K562 (cell line): ENCODE measurements at regions not wholly inside any gene's neighbourhood (a gene's known extent, or its start where the extent isn't known, plus 50 kb on each side); places are given as distances from the start of the nearest gene placed in this dataset.

Experiments used
- ATAC-seq: fragments of 200-7000 bp; cut with Tn5 transposase; 3 replicates; pipeline ENCODE4 v1.9.1; 2020; ENCODE audit warnings: moderate library complexity
- BruUV-seq: library from RNA; stranded (reverse); fragments of 400-500 nt; replicated peaks from 2 replicates; lab custom pipeline; 2021; lab: Mats Ljungman, UMichigan
- CTCF ChIA-PET: fragments of 300-600 bp; formaldehyde crosslinking; extraction: SDS; loops from one replicate; lab custom pipeline; 2021; ENCODE audit warnings: low intra/inter-chr PET ratio; lab: Yijun Ruan, JAX
- POLR2A ChIA-PET: fragments of 300-600, 350-650 bp; sonication (Branson Sonifier 250); formaldehyde crosslinking; extraction: SDS; loops from one replicate; lab custom pipeline; 2021; ENCODE audit warnings: antibody characterized with exemption, inconsistent platforms; lab: Yijun Ruan, JAX
- DNase-seq, 4 experiments: peaks; one replicate each; pipeline versions ENCODE4 v3.0.0 to v3.0.0-alpha.2; 2011 to 2018; ENCODE audit warnings: low spot score in 3 of 4, mixed read lengths in 3 of 4; ENCODE audit errors: extremely low read depth in 1 of 4
- FAIRE-seq: peaks from 2 replicates; lab custom pipeline; 2011; peaks lifted over from hg19 to GRCh38; lab: Jason Lieb, UNC
- H2AFZ ChIP-seq: 2 replicates; pipeline ENCODE4 v1.6.0; 2011; ENCODE audit warnings: low read depth, low read length, control low read depth, inconsistent platforms
- H3K27ac ChIP-seq: fragments of 200-600 bp; 3 replicates; pipeline ENCODE4 v1.8.0; 2011; ENCODE audit warnings: low read depth, mild to moderate bottlenecking, control low read depth, inconsistent platforms, low read length, moderate library complexity, mixed read lengths; ENCODE audit errors: extremely low read depth
- H3K27me3 ChIP-seq, 2 experiments: fragments of 300-600 bp in 1 of 2; 2 replicates in 1 of 2; 3 replicates in 1 of 2; pipeline versions ENCODE4 v1.6.0 to v1.8.0; 2011; ENCODE audit warnings: inconsistent platforms in 2 of 2, low read length in 2 of 2, mild to moderate bottlenecking in 1 of 2, mixed read lengths in 1 of 2, moderate library complexity in 1 of 2; ENCODE audit not compliant: control insufficient read depth in 2 of 2, insufficient read depth in 2 of 2
- H3K36me3 ChIP-seq: fragments of 300-600 bp; 3 replicates; pipeline ENCODE4 v1.8.0; 2011; ENCODE audit warnings: mild to moderate bottlenecking, low read length, inconsistent platforms; ENCODE audit not compliant: control insufficient read depth, insufficient read depth
- H3K4me1 ChIP-seq, 2 experiments: fragments of 200-600 bp in 1 of 2; replicated peaks in 1 of 2; 2 replicates in 1 of 2; 3 replicates in 1 of 2; pipeline versions ENCODE4 v1.5.1 to v1.8.0; 2011; ENCODE audit warnings: inconsistent platforms in 2 of 2, low read length in 2 of 2, mild to moderate bottlenecking in 1 of 2, mixed read lengths in 1 of 2, moderate library complexity in 1 of 2; ENCODE audit not compliant: control insufficient read depth in 2 of 2, insufficient read depth in 2 of 2
- H3K4me2 ChIP-seq: 2 replicates; pipeline ENCODE4 v1.6.1; 2011; ENCODE audit warnings: low read length, control low read depth, inconsistent platforms, mixed read lengths; ENCODE audit not compliant: insufficient read depth
- H3K4me3 ChIP-seq: fragments of 200-600 bp; sonication (generic), shearing (Covaris generic); 2 replicates; pipeline ENCODE4 v1.5.1; 2016; ENCODE audit warnings: control low read depth, inconsistent platforms
- H3K79me2 ChIP-seq: fragments of 200-600 bp; 3 replicates; pipeline ENCODE4 v1.8.0; 2011; ENCODE audit warnings: low read length, inconsistent platforms; ENCODE audit not compliant: control insufficient read depth, insufficient read depth
- H3K9ac ChIP-seq, 2 experiments: 2 replicates each; pipeline versions ENCODE4 v1.6.0 to v1.6.1; 2011; ENCODE audit warnings: low read depth in 2 of 2, low read length in 2 of 2, control low read depth in 1 of 2, inconsistent platforms in 1 of 2, mild to moderate bottlenecking in 1 of 2, mixed read lengths in 1 of 2; ENCODE audit not compliant: insufficient read depth in 1 of 2
- H3K9me1 ChIP-seq: one replicate; pipeline ENCODE4 v1.6.0; 2011; ENCODE audit warnings: inconsistent platforms, mild to moderate bottlenecking, low read length, moderate library complexity; ENCODE audit not compliant: control insufficient read depth, insufficient read depth
- H3K9me3 ChIP-seq: replicated peaks from 2 replicates; pipeline ENCODE4 v1.5.1; 2011; ENCODE audit warnings: low read depth, low read length, inconsistent platforms; ENCODE audit not compliant: control insufficient read depth, insufficient read depth
- H4K20me1 ChIP-seq: replicated peaks from 2 replicates; pipeline ENCODE4 v1.6.1; 2011; ENCODE audit warnings: low read length, inconsistent platforms, mixed read lengths; ENCODE audit not compliant: control insufficient read depth, insufficient read depth
- ARID1B ChIP-seq: fragments of 450-650 bp; IDR thresholded peaks from 2 replicates; pipeline ENCODE4 v1.6.1; 2016; ENCODE audit warnings: antibody characterized with exemption, mild to moderate bottlenecking, inconsistent platforms
- BRD9 ChIP-seq: fragments of 450-650 bp; IDR thresholded peaks from 2 replicates; pipeline ENCODE4 v1.6.1; 2018; ENCODE audit warnings: low read depth; ENCODE audit not compliant: partially characterized antibody
- DIDO1 ChIP-seq: fragments of 450-650 bp; IDR thresholded peaks from 2 replicates; pipeline ENCODE4 v1.6.1; 2016; ENCODE audit warnings: low read depth, missing biosample characterization, missing genetic modification characterization
- ERF ChIP-seq: fragments of 450-650 bp; formaldehyde crosslinking; IDR thresholded peaks from 2 replicates; pipeline ENCODE4 v1.4.0; 2020; ENCODE audit warnings: mild to moderate bottlenecking, mixed read lengths
- ETS2 ChIP-seq: IDR thresholded peaks from 2 replicates; pipeline ENCODE4 v1.6.1; 2016; ENCODE audit warnings: borderline replicate concordance, missing genetic modification characterization, mild to moderate bottlenecking, moderate library complexity, missing compliant biosample characterization; ENCODE audit not compliant: poor library complexity, severe bottlenecking
- NKRF ChIP-seq: fragments of 450-650 bp; IDR thresholded peaks from 2 replicates; pipeline ENCODE4 v1.6.1; 2016; ENCODE audit warnings: borderline replicate concordance
- PHF8 ChIP-seq: fragments of 200-600 bp; sonication (generic); IDR thresholded peaks from 2 replicates; pipeline ENCODE4 v1.6.1; 2012; ENCODE audit warnings: mixed run types, mild to moderate bottlenecking, inconsistent platforms, low read length, moderate library complexity, borderline replicate concordance
- POLR2G ChIP-seq: fragments of 200-400 bp; formaldehyde crosslinking; IDR thresholded peaks from 2 replicates; pipeline ENCODE4 v1.6.1; 2017; ENCODE audit warnings: low read depth, mild to moderate bottlenecking, antibody characterized with exemption, low read length, moderate library complexity
- RB1 ChIP-seq: fragments of 450-650 bp; IDR thresholded peaks from 2 replicates; pipeline ENCODE4 v1.6.1; 2017; ENCODE audit warnings: low read depth, mild to moderate bottlenecking
- RFX1 ChIP-seq: fragments of 450-650 bp; IDR thresholded peaks from 2 replicates; pipeline ENCODE4 v1.6.1; 2016; ENCODE audit warnings: mild to moderate bottlenecking, moderate library complexity
- SMARCA4 ChIP-seq: fragments of 450-650 bp; IDR thresholded peaks from 2 replicates; pipeline ENCODE4 v1.6.1; 2016
- TCF7L2 ChIP-seq: fragments of 150-350 bp; IDR thresholded peaks from 2 replicates; pipeline ENCODE4 v1.6.1; 2016; ENCODE audit warnings: low read depth, mild to moderate bottlenecking, low read length, moderate library complexity
- VEZF1 ChIP-seq: fragments of 200-800 bp; sonication (Bioruptor generic); IDR thresholded peaks from 2 replicates; pipeline ENCODE4 v1.6.1; 2017; ENCODE audit warnings: missing genetic modification characterization, missing compliant biosample characterization
- XRCC4 ChIP-seq: IDR thresholded peaks from one replicate; pipeline ENCODE4 v1.6.1; 2011; ENCODE audit not compliant: insufficient read depth, insufficient read length; ENCODE audit errors: extremely low read depth
- ZNF766 ChIP-seq: fragments of 200-800 bp; sonication (Bioruptor generic); conservative IDR thresholded peaks from 2 replicates; pipeline ENCODE4 v1.6.1; 2016; ENCODE audit warnings: missing genetic modification characterization, missing compliant biosample characterization
- WGBS: fragments of 100-300 bp; shearing (Covaris generic); methylation state at CpG from one replicate; pipeline ENCODE4 v1.1.6; 2016; ENCODE audit warnings: low coverage, mixed read lengths; ENCODE audit not compliant: insufficient coverage; ENCODE audit errors: missing lambda C conversion rate; 5-methylcytosine and 5-hydroxymethylcytosine counted together
- in situ Hi-C: fragments of 300-500 bp; cut with MboI; formaldehyde crosslinking; loops from 4 replicates; pipeline ENCODE4 v1.15.0; 2018; ENCODE audit warnings: inconsistent platforms, mixed read lengths
- intact Hi-C: fragments of 100-400 bp; cut with micrococcal nuclease; formaldehyde crosslinking; loops from 2 replicates; pipeline ENCODE4 v1.14.2; 2022

- ChIA-PET CTCF (no interaction called here), POLR2A (no interaction called here)
- Histone ChIP-seq H3K4me3 (no peak overlapping the region), H2AFZ (no peak overlapping the region), H3K36me3 (no peaks in the 10 kb centered on the region), H3K27me3 (no peaks in the 10 kb centered on the region), H3K4me2 (no peak overlapping the region), H4K20me1 (no peaks in the 10 kb centered on the region; the same call in 1 of the 2 replicates), H3K9ac (no peak overlapping the region), H3K79me2 (peaks cover 16% of the 10 kb centered on the region), H3K9me1 (no peaks in the 10 kb centered on the region), H3K27ac (no peak overlapping the region), H3K9me3 (no peaks in the 10 kb centered on the region), H3K4me1 (no peaks in the 10 kb centered on the region)
- in situ Hi-C loops: no loop called here
- intact Hi-C loops: no loop called here
- TF ChIP-seq ETS2: no peak
- no peak for TF ChIP-seq ARID1B
- no peak for TF ChIP-seq SMARCA4
- TF ChIP-seq ERF (CRISPR knock-in tag): no peak
- no peak for TF ChIP-seq BRD9
- no peak for TF ChIP-seq XRCC4
- no peak for TF ChIP-seq TCF7L2
- TF ChIP-seq DIDO1: no peak
- no peak for TF ChIP-seq RFX1
- no peak for TF ChIP-seq VEZF1 (CRISPR knock-in tag)
- no peak for TF ChIP-seq ZNF766 (CRISPR knock-in tag)
- TF ChIP-seq RB1: no peak
- no peak for TF ChIP-seq NKRF
- TF ChIP-seq PHF8: no peak
- TF ChIP-seq POLR2G: no peak
- FAIRE-seq: no peak
- no peak for DNase-seq
- WGBS: 33% methylated on average over 2 of the region's 2 CpGs
- ATAC-seq: no peak
- BruUV-seq: no TSS peak
Measured at GRCh38 chr2:78417355-78417754, 608.1 kb upstream of the REG3G start.
